HG02798 (cell line): ENCODE measurements at regions not wholly inside any gene's neighbourhood (a gene's known extent, or its start where the extent isn't known, plus 50 kb on each side); places are given as distances from the start of the nearest gene placed in this dataset.
"Not testable (repeated sequence)": the region's sequence is repeated elsewhere in the genome, so short reads cannot be mapped to it uniquely, and the experiment has no call there.

ENCODE experiments used
- ATAC-seq: cut with Tn5 transposase; IDR thresholded peaks from one replicate; pipeline ENCODE4 v1.9.1; 2021; ENCODE audit warnings: mild to moderate bottlenecking; ENCODE audit not compliant: unreplicated experiment, poor library complexity

DNA sequence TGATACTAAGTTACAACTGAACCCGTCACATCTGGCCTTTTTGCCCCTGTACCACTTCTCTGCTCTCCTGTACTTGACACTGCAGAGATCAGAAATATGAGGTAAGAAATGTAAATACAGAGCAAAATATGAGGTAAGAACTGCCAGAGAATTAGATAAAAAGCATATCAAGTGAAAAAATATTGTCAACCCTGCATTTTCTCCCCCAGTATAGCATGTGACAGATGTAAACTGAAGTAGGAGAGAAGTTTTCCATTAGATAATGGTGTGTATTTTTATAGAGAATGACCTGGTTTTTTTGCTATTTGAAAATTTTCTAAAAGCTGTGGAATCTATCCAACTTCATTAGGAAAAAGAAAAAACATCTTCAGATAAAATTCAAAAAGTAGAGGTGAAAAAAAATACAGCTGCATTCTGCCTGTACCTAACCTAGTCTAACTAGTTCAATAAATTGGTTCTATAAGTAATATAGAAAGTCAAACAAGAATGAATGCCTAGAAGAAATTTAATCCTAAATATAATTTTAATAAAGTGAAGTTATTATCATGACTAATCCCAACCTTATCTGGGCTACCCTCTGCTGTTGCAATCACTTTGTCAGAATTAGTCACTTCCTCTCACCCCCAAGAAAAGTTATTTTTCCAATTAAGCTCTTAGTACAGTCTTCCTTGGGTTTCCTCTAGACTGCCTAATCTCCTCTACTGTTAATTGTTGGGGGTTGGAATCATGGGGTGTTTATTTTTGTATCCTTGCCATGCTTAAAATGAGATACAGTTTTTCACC, 210.0 kb downstream of the RASSF9 start:
- ATAC-seq, result no peak

DNA sequence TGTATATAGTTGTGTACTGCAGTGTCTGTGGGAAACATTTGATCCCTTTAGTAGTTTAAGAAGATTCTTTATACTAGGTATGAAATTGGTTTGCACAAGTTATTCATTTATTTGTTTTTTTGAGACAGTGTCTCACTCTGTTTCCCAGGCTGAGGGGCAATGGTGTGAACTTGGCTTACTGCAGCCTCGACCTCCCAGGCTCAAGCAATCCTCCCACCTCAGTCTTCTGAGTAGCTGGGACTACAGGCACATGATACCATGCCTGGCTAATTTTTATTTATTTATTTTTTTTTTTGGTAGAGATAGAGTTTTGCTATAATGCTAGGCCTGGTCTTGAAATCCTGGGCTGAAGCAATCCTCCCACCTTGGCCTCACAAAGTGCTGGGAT, 209.4 kb downstream of the RASSF9 start:
- no peak for ATAC-seq

DNA sequence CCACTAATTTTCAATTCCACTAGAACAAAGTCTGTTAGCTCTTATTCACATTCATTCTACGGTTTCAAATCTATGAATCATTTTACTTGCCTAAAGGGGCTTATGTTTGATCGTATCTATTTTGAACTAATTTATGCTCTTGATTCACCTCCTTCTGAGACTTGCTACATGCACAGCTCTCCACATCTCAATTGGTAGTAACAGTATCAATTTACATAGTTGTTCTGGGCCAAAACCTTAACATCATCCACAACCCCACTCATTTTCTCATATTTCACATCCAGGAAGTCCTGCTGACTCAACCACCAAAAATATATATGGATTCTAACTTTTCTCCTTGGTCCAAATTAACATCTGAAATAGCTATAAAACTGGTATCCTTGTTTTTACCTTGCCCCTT, 208.6 kb downstream of the RASSF9 start:
- ATAC-seq, result no peak

DNA sequence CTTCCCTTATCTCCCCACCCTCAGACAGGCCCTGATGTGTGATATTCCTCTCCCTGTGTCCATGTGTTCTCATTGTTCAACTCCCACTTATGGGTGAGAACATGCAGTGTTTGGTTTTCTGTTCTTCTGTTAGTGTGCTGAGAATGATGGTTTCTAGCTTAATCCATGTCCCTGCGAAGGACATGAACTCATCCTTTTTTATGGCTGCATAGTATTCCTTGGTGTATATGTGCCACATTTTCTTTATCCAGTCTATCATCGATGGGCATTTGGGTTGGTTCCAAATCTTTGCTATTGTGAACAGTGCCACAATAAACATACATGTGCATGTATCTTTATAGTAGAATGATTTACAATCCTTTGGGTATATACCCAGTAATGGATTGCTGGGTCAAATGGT, 207.6 kb downstream of the RASSF9 start:
- not testable (repeated sequence) for ATAC-seq

DNA sequence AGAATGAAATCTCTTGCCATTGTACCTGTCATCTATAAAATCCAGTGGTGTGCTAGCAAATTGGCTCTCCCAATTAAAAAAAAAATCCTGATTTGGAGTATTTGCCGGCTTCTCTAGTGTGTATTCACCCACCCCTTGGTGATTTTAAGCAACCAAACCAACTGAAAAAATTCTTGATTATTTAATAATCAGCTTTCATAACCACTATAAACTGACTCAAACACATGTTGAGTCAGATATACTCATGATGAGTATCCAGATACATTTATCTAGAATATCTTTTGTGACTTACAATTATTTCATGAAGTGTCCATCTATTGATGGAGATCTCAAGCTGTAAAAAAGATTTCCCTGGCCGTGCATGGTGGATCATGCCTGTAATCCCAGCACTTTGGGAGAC, 205.4 kb downstream of the RASSF9 start:
- no peak for ATAC-seq

DNA sequence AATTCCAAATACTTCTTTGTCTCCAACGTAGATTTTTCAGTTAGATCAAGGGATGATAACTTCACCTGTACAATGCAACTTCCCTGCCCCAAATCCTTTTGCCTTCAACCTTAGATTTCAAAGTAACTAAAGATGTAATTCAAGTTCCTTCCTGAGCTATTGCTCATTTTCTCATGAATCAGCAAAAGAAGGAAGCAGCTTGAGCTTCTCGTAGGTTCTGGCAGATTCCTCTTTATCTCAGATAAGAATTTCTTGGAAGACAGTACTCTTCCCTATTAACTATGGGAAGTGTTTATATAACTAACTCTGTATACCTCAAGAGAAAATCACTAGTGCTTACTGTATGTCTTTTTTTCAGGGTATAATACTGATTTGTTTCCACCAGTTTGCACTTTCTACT, 203.8 kb downstream of the RASSF9 start:
- ATAC-seq, result no peak

DNA sequence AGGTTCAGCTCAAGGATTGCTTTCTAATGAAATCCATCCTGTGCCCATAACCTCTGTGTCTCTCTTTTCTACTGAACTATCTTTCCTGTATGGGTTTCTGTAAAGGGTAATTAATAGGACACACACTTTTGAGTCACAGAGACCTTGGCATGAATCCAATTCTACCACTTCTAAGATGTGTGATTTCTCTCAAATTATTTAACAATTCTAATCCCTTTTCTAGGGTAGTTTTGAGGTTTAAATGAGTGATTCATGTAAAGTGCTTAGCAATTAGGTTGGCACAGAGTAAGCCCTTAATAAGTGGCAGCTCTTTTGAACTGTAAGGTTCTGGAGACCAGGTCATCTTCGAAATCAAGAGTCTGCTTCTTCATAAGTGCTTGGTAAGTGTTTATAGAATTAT, 202.7 kb downstream of the RASSF9 start:
- no peak for ATAC-seq

DNA sequence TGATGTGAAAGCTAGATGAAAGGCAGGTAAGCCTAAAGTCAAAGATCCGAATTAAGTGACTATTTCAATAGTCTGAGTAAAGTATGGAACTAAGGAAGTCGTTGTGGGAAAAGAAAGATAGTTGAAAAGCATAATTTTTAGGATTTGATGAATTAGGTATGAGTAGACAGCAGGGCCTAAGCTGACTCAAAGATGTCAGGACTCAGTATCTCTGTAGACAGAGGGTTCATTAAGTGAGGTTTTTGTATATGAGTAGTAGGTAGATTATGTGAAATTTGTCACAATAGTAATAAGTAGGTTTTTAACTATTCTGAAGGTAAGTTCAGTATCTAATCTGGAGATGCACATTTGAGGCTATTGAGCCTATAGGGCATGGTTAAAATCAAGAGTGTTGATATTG, 196.4 kb downstream of the RASSF9 start:
- no peak for ATAC-seq

DNA sequence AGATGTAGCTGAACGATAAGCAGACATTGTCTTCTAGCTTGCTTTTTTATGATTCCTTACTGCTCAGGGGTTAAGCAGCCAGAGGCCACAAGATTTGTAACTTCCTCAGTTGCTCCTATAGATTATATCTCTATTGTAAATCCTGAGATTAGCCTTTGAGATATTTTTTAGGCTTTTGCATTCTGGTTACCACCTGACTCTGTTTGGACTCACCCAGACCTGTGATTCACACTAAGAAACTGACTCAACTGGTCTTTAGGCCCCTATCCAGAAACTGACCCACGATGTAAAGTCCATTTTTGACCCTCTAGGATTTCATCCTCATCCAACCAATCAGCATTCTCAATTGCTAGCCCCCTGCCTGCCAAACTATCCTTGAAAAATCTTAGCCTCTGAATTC, 194.4 kb downstream of the RASSF9 start:
- no peak for ATAC-seq

DNA sequence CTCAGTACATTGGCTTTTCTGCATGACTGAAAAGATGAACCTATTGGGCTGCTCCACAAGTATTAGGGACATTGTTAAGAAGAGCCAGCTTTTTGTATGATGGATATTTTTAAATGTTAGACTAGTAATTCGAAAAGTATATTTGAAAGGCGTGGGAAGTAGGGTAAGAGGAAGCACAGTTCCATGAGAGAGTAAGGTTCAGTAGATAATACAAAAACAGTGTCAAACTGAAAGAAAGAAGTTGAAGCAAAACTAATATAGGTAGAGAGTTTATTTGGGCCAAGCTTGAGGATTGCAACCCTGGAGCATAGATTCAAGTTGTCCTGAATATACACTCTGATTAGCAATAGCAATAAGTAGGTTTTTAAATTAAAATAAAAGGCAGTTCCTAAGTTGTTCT, 193.9 kb downstream of the RASSF9 start:
- ATAC-seq, result no peak

DNA sequence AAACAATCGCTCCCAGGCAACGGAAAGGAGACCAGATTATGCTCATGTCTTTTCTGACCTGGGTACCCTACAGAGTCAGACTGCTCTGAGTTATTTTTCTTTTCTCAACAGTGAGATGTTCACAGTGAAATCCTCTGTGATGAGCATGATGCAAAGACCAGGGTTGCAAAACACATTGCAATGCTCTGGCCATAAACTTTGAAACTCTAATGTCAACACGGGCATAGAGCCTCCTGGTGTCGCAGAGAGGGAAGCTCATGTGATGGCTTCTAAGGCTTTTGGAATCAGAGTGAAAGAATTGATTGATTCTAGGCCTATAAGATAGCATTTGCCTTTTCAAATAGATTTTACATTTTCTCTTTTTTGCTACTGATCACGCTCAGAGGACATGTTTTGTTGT, 193.4 kb downstream of the RASSF9 start:
- ATAC-seq, result no peak

DNA sequence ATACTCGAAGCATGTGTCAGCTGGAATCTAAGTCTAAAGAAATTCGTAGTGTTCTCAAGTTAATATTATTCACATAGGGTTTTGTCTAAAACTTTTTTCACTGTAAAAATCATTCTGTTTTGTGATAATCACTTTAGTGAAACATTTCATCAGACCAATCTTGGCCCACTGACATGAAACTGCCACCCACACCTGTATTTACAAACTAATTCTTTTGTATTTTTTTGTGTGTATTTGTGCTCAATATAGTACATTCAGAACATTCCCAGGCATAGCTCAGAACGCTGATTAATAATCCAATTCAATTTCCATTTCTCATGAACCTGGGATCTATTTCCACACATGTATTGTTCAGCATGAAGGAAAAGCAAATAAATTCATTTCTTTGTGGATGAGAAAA, 191.7 kb downstream of the RASSF9 start:
- no peak for ATAC-seq

DNA sequence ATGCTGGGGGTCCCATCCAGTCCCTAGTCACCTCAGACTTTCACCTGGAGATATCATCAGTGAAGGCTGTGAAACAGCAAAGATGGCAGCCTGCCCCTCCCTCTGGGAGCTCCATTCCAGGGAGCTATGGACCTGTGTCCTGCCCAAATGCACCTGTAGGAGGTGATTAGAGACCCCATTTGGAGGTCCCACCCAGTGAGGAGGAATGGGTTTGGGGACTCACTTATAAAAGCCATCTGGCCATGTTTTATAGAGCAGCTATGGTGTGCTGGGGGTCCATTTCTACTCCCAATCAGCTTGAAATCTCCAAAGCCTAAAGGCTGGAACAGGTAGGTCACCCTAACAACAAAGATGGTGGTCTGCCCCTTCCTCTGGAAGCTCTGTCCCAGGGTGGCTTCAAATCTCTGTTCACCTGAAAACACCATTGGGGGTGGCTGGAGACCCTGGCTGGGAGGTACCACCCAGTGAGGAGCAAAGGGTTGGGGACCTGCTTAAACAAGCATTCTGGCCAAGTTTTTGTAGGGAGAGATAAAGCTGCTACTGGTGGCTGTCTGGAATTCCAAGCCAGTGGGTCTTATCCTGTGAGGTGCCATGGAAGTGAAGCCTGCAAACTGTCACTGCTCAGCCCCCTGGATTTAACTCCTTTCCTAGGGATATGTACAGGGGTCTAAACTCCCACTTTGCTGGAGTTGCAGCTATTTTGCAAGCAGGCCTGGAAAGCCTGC, 182.3 kb downstream of the RASSF9 start:
- no peak for ATAC-seq

DNA sequence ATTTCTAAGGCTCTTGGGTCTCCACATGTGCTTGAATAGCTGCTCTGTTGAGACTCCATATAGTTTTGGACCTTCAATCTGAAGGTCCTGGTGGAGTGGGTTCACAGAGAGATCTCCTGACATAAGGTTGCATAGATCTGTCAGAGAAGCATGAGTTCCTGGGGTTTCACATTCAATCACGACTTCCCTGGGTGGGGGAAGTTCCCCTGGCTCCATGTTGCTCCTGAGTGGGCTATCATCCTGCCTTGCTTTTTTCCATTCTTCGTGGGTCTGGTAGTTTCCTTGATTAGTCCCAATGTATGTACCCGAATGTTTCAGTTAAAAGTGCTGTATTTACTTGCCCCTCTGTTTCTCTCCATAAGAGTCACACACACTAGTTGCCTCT, 181.8 kb downstream of the RASSF9 start:
- ATAC-seq, result no peak

DNA sequence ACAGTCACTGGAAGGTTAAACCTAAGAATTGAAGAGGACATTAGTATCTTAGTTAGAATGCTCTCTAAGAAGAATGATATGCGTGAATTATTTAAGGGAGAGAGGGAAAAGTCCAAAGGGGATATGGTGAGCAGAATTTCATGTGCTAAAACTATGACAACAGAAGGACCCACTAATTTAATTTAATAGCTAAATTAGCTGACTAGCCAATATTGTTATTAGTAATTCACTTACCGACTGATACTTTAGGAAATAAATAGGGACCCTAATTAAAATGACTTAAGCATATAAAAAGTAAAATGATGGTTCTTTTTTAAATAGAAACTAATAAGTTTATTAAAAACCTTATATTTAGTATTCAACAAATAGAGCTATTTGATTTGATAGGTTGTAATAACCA, 179.6 kb downstream of the RASSF9 start:
- ATAC-seq, result no peak

DNA sequence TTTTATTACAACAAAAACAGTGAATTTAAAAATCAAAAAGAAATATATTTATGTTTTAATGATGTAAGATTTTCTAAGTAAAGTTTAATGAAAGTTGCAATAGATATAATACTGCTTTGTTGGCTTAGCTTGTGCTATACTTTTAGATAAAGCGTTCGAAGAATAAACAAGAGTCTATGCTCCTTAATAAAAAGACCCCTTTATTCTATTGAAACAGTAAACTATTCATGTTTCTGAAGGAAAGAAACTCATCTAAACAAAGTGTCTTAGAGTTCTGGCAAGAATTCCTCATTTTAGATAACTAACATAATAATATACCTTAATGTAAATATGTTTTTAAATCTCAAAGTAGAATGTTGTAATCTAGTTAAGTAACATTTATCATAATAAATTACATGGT, 179.0 kb downstream of the RASSF9 start:
- no peak for ATAC-seq

DNA sequence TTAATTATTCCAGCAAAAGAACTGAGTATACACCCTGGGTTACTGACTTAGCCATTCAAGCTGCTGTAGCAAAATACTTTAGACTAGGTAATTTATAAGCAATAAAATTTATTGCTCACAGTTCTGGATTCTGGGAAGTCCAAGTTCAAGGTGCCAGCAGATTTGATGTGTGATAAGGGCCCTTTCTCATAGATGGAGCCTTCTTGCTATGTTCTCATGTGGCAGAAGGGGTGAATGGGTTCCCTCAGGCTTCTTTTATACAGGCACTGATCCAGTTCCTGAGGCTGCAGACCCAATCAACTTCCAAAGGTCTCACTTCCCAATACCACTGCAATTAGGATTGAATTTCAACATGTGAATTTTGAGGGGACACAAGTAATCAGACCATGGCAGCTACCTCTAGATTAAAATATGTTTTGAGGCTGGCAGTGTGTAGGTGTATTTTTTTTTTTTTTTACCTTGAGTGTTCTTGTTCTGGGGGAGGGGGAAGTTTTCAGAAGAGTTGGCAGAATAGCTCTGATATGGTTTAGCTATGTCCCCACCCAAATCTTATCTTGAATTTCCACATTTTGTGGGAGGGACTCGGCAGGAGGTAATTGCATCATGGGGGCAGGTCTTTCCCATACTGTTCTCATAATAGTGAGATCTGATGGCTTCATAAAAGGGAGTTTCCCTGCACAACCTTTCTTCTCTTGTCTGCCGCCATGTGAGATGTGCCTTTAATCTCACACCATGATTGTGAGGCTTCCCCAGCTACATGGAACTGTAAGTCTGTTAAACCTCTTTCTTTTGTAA, 178.2 kb downstream of the RASSF9 start:
- no peak for ATAC-seq

DNA sequence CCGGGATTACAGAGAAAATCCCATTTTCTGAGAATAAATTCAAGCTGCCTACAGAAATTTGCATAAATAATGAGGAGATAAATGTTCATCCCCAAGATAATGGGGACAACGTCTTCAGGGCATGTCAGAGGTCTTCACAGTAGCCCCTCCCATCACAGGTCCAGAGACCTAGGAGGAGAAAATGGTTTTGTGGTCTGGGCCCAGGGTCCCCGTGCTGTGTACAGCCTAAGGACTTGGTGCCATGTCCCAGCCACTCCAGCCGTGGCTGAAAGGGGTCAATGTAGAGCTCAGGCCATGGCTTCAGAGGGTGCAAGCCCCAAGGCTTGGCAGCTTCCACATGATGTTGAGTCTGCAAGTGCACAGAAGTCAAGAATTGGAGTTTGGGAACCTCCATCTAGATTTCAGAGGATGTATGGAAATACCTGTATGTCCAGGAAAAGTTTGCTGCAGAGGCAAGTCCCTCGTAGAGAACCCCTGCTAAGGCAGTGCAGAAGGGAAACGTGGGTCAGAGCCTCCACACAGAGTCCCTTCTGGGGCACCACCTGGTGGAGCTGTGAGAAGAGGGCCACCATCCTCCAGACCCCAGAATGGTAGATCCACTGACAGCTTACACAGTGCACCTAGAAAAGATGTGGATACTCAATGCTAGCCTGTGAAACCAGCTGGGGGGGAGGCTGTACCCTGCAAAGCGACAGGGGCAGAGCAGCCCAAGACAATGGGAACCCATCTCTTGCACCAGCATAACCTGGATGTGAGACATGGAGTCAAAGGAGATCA, 176.3 kb downstream of the RASSF9 start:
- ATAC-seq, result no peak

DNA sequence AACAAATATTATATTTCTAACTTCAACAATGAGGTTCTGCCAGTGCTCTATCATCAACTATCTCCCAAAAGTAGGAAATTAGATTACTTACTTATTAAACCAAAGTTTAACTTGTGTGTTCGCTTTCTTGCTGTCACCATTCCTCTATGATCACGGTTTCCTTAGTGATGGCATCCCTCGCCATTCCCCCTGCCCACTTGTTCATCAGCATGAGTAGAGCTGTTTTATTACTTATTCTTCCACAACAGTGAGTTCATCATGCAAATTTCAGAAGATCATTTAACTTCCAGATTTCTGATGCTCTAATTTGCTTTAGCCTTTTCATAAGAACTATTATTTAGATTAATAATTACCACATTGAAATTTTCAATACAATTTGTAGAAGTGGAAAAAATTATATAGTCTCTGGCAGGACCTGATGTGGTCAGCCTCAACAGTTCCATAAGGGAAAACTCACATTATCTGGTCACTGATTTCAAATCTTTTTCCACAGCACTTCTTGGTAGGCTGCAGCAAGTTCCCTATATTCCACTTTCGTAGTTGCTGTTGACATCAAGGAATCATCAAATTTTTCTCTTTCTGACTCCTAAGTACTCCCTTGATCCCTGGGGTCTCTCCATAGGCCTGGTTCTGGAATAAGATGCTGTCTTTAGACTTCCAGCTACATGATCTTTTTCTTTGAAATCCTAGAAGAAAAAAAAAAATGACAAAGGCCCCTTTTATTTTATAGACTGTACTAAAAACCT, 174.6 kb downstream of the RASSF9 start:
- ATAC-seq, result no peak

DNA sequence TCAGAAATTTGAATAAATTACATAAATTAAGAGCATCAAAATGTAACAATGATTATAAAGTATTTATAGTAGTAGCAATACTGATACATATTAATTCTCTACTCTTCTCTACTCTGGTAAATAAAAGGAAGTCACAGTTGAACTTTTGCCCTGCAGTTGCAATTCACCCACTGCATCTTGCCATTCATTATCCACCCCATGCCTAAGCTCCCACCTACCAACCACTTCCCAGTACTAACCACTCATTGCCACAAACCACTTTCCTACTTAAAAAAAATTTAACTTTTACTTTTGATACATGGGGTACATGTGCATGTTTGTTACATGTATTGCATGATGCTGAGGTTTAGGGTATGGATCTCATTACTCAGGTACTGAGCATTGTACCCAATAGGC, 174.0 kb downstream of the RASSF9 start:
- no peak for ATAC-seq
